ENCODE measurements at regions not wholly inside any gene's neighbourhood (a gene's known extent, or its start where the extent isn't known, plus 50 kb on each side); places are given as distances from the start of the nearest gene placed in this dataset.

- H3K36me3 Mint-ChIP-seq = no peaks in the 10 kb centered on the region
- DNase-seq (no peak), ATAC-seq (no peak)
- no peak overlapping the region for H3K27ac Mint-ChIP-seq
- no peak for TF ChIP-seq CTCF (IDR thresholded peaks at IDR 0.05)
- no peaks in the 10 kb centered on the region for H3K27me3 ChIP-seq (ENCODE audit: control insufficient read depth, insufficient read depth, low read length)
- H3K9me3 ChIP-seq (ENCODE audit: control insufficient read depth, insufficient read depth, low read length) = no peaks in the 10 kb centered on the region
- H3K4me3 ChIP-seq (ENCODE audit: low read length) = no peak overlapping the region
- H3K4me1 ChIP-seq (ENCODE audit: control insufficient read depth, insufficient read depth, low read length) = no peaks in the 10 kb centered on the region
- intact Hi-C loops (cut with micrococcal nuclease) = no loop called here
- H3K27me3 Mint-ChIP-seq (ENCODE audit: low read depth in 2 of 2) = no peaks in the 10 kb centered on the region
- H3K9me3 Mint-ChIP-seq = peaks cover 5 to 11% of the 10 kb centered on the region in 2 donors
- H3K36me3 ChIP-seq (ENCODE audit: control insufficient read depth, insufficient read depth, low read length) = no peaks in the 10 kb centered on the region
- H3K4me1 Mint-ChIP-seq = no peaks in the 10 kb centered on the region
- no peak overlapping the region for H3K4me3 Mint-ChIP-seq
- H3K27ac ChIP-seq (ENCODE audit: low read length) = no peak overlapping the region
- WGBS (ENCODE audit: insufficient coverage) = 89% methylated on average over 4 of the region's 4 CpGs
Measured at GRCh38 chr4:13877626-13878025, 250.1 kb upstream of the BOD1L1 start.

GRCh38 chr4:13881892-13882291, 254.4 kb upstream of the BOD1L1 start:
- WGBS (ENCODE audit: insufficient coverage) = 80% methylated on average over 4 of the region's 4 CpGs
- H3K36me3 Mint-ChIP-seq = no peaks in the 10 kb centered on the region
- H3K4me3 ChIP-seq (ENCODE audit: low read length) = no peak overlapping the region
- H3K27me3 ChIP-seq (ENCODE audit: control insufficient read depth, insufficient read depth, low read length) = no peaks in the 10 kb centered on the region
- H3K27ac Mint-ChIP-seq = no peak overlapping the region
- no peak overlapping the region for H3K27ac ChIP-seq (ENCODE audit: low read length)
- H3K9me3 ChIP-seq (ENCODE audit: control insufficient read depth, insufficient read depth, low read length) = no peaks in the 10 kb centered on the region
- ATAC-seq = no peak
- H3K4me1 ChIP-seq (ENCODE audit: control insufficient read depth, insufficient read depth, low read length) = no peaks in the 10 kb centered on the region
- no peak for TF ChIP-seq CTCF (IDR thresholded peaks at IDR 0.05)
- intact Hi-C loops (cut with micrococcal nuclease) = no loop called here
- DNase-seq = no peak
- H3K4me3 Mint-ChIP-seq = no peak overlapping the region
- no peaks in the 10 kb centered on the region for H3K27me3 Mint-ChIP-seq (ENCODE audit: low read depth in 2 of 2)
- no peaks in the 10 kb centered on the region for H3K36me3 ChIP-seq (ENCODE audit: control insufficient read depth, insufficient read depth, low read length)
- no peaks in the 10 kb centered on the region for H3K4me1 Mint-ChIP-seq
- peaks cover 5 to 9% of the 10 kb centered on the region in 2 donors for H3K9me3 Mint-ChIP-seq

GRCh38 chr4:13887010-13887409, 259.5 kb upstream of the BOD1L1 start:
- Mint-ChIP-seq H3K4me1 (no peaks in the 10 kb centered on the region), H3K27ac (no peak overlapping the region), H3K27me3 (ENCODE audit: low read depth in 2 of 2) (no peaks in the 10 kb centered on the region), H3K36me3 (no peaks in the 10 kb centered on the region), H3K4me3 (no peak overlapping the region), H3K9me3 (peaks cover 0 to 7% of the 10 kb centered on the region in 2 donors)
- DNase-seq (no peak), ATAC-seq (no peak)
- WGBS (ENCODE audit: insufficient coverage) = 89% methylated on average over 1 of the region's 2 CpGs
- Histone ChIP-seq H3K4me3 (ENCODE audit: low read length) (no peak overlapping the region), H3K27me3 (ENCODE audit: control insufficient read depth, insufficient read depth, low read length) (no peaks in the 10 kb centered on the region), H3K4me1 (ENCODE audit: control insufficient read depth, insufficient read depth, low read length) (no peaks in the 10 kb centered on the region), H3K27ac (ENCODE audit: low read length) (no peak overlapping the region), H3K9me3 (ENCODE audit: control insufficient read depth, insufficient read depth, low read length) (no peaks in the 10 kb centered on the region), H3K36me3 (ENCODE audit: control insufficient read depth, insufficient read depth, low read length) (no peaks in the 10 kb centered on the region)
- no peak for TF ChIP-seq CTCF (IDR thresholded peaks at IDR 0.05)
- intact Hi-C loops (cut with micrococcal nuclease) = no loop called here

- Mint-ChIP-seq H3K4me1 (no peaks in the 10 kb centered on the region), H3K27me3 (ENCODE audit: low read depth in 2 of 2) (no peaks in the 10 kb centered on the region), H3K27ac (no peak overlapping the region), H3K36me3 (no peaks in the 10 kb centered on the region), H3K4me3 (no peak overlapping the region), H3K9me3 (peaks cover 0 to 4% of the 10 kb centered on the region in 2 donors)
- intact Hi-C loops (cut with micrococcal nuclease) = no loop called here
- no peak overlapping the region for H3K4me3 ChIP-seq (ENCODE audit: low read length)
- H3K36me3 ChIP-seq (ENCODE audit: control insufficient read depth, insufficient read depth, low read length) = no peaks in the 10 kb centered on the region
- H3K27ac ChIP-seq (ENCODE audit: low read length) = no peak overlapping the region
- H3K4me1 ChIP-seq (ENCODE audit: control insufficient read depth, insufficient read depth, low read length) = no peaks in the 10 kb centered on the region
- WGBS (ENCODE audit: insufficient coverage) = 65% methylated on average over 1 of the region's 1 CpG
- no peaks in the 10 kb centered on the region for H3K9me3 ChIP-seq (ENCODE audit: control insufficient read depth, insufficient read depth, low read length)
- ATAC-seq (no peak), DNase-seq (no peak)
- no peak for TF ChIP-seq CTCF (IDR thresholded peaks at IDR 0.05)
- no peaks in the 10 kb centered on the region for H3K27me3 ChIP-seq (ENCODE audit: control insufficient read depth, insufficient read depth, low read length)
Measured at GRCh38 chr4:13888112-13888511, 260.6 kb upstream of the BOD1L1 start.

Measured in natural killer cell (primary cell).